ENCODE measurements at regions not wholly inside any gene's neighbourhood (a gene's known extent, or its start where the extent isn't known, plus 50 kb on each side); places are given as distances from the start of the nearest gene placed in this dataset.

DNA sequence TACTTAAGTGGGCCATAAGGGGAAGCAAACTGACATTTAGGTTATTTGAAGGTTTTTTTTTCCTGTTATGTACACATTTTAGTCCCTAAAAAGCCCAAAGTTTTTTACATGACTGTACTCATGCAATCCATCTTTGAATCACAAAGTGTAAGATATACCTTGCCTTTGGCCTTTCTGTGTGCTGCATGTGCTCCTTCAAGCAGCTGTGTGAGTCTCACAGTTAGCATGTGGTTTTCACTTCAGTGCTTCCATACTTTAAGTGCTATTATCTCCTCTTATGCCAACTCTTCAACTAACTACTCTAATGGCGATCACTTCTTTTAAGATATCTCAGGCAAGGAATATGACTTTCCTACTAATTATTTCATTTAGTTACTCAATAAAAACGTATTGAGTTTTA lies 597.1 kb upstream of the ACVR2A start:
- DNase-seq = no peak

DNA sequence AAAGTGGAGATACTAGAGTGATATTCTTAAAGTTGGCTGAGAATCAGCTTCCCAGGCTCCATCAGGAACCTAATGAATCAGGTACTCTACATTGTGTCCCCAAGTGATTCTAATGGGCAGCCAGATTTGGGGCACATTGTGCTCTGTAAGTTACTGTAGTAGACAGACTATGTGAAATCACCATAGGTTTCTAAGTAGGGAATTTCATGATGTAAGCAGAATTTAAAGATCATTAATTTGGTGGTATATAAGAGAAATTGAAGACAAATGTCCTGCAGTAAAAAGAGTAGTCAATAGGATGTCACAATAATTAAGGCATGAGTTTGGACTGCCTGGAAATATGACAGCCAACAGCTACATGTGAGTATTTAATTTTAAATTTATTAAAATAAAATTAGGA lies 602.4 kb upstream of the ACVR2A start:
- DNase-seq = no peak

DNA sequence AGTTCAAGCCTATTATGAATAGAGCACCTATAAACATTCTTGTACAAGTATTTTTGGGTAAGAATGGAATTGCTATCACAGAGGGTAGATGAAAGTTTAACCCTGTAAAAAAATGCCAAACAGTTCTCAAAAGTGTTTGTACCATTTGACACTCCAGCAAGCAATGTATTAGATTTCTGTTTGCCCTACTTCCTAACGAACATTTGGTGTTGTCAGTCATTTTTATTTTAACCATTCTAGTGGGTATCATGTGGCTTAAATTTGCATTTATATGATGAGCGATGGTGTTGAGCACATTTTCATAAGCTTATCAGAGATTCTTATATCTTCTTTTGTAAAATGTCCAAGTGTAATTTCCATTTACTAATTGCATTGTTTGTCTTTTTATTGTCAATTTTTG lies 608.2 kb upstream of the ACVR2A start:
- no peak for DNase-seq

DNA sequence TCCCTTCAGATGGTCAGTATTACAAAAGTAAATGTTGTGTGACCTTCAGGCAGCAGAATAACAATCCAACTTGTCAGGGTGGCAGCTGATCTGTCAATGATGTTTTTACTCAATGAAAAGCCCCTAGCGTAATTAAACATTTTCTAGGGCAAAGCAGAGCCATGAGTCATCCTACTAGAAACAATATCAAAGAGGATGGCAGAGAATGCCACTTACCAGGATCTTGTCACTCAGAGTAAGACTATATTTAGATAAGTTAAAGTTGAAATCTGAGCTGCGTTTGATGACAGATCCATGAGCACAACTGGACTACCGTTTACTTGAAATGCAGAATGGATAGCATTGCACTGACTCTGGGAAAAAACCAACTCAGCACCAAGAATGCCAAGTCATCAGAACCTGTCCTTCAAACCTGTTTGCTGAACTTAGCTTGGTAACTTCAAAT lies 612.6 kb upstream of the ACVR2A start:
- DNase-seq = no peak

DNA sequence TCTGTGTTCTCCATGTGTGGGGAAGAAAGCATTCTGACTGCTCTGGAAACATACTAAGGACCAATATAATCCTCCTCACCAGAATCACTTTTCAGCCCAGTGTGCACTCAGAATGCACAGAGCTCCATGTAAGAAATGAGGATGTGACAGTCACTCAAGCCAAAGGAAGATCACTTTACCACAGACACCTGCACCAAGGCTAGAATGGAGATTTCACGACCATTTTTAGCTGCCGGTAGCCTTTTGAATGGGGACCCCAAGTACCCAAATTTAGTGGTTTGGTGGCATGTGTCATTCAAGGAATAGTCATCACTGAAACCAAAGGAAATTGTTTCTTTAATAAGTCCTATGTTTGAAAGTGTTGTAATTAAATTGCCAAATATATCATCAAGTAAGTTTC lies 613.2 kb upstream of the ACVR2A start:
- no peak for DNase-seq

DNA sequence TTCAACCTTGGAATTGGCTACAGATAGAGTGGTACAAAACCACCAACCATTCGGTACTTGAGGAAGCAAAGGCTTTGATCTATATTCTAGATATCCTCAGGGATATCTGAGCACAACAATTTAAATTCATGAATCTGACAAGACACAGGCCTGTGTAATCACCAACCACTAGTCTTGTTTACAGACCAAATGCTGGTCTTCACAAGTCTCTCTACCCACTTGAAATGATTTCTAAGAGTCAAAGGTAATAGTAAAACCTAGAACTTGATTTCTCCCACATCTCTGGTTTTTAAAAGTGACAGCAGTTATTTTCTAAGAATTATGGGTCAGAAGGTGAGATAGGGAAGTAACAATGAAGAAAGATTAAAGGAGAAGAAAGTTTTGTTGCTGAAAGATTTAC lies 613.7 kb upstream of the ACVR2A start:
- no peak for DNase-seq

DNA sequence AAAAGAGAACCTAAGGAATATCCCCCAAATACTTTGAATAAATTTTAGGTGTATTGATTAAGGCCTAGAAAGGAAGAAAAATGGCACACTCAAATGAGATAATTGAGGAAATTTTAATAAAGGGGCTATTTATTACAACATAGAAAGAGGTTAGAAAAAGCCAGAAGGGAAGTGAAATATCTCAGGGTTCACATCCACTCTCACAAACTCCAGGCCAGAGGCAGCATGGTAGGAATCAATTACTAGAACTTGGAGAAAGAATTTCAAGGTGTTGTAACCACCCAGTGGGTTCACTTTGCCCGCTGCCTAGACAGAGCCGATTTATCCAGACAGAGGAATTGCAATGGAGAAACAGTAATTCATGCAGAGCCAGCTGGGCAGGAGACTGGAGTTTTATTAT lies 617.5 kb upstream of the ACVR2A start:
- DNase-seq = no peak

DNA sequence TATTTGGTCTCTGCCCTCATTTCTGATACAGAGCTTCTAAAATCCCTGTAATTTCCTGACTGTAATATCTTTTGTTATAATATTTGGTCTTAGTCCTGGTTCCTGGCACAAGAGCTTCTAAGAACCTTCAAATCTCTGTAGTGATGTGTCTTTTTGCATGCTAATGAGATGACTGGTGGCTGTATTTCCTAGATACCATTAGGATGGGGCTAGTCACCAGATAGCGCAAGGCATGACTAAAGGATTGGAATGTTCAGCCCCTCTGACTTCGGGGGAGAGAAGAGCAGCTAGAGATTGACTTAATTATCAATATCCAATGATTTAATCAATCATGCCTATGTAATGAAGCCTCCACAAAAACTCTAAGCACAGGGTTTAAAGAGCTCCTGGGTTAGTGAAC lies 620.8 kb upstream of the ACVR2A start:
- DNase-seq = no peak

DNA sequence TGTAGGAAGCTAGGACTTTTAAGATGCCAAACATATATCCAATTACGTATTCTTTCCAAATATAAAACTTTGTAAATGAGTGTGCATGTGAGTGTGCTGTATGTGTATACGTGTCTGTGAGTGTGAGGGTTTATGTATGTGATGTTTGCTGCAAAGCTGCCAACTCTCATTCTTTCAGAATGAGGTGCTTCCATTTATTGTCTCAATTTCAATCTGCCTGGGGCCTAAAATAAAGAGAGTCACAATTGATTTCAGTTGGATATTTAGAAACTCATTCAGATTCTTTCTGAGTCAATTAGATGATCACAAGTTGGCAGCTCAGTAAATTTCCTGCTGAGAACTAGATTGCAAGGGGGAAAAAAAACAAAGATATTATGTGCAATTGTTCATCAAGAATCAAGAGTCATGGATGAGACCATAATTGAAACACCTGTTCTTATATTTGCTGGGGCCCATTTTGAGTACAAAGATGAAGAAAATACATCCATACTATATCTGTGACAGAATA lies 621.2 kb upstream of the ACVR2A start:
- DNase-seq = no peak

DNA sequence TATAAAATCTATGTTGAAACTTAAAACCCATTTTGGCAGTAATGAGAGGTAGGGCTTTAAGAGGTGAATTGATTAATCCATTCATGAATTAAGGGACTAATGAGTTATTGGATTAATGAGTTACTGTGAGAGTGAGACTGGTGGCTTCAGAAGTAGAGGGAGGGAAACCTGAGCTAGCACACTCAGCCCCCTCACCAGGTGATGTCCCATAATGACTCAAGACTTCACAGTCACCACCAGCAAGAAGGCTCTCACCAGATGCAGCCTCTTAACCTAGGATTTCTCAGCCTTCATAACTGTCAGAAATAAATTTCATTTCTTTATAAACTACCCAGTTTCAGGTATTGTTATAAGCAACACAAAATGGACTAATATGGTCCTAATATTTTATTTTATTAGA lies 621.7 kb upstream of the ACVR2A start:
- DNase-seq = no peak

DNA sequence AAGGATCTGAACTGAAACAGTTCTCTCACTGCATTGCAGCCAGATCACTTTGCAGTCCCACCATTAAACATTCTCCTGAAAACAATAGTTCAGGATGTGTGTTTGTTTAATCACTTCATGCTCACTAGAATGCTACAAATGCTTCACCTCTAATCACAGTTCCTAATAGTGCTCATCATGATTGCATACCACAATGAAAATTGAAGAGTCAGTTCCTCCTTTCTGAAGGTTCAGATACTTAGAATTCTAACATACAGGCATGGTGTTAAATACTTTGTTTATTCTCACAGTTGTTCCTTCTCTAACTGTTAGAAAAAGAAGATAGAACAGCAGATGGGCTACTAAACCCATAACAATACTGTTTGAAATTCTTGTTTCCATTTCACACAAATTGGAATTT lies 622.3 kb upstream of the ACVR2A start:
- DNase-seq = no peak

DNA sequence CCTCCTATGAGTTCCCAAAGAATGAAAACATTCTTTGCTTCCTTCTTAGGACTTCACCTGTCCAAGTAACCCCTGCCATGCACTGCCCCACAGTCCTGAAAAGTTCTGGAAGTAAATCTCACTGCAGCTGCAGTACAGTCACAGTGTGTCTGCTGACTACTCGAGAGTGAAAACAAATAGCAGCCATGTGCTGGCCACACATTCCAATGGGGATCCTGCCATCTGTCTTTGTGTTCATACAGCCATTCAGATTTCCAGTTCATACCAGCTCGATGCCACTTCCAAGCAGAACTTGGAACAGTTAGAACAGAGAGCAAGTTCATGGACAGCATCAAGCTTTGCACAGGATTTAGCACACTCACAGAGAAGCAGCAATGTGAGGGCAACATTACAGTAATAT lies 629.9 kb upstream of the ACVR2A start:
- DNase-seq = no peak

DNA sequence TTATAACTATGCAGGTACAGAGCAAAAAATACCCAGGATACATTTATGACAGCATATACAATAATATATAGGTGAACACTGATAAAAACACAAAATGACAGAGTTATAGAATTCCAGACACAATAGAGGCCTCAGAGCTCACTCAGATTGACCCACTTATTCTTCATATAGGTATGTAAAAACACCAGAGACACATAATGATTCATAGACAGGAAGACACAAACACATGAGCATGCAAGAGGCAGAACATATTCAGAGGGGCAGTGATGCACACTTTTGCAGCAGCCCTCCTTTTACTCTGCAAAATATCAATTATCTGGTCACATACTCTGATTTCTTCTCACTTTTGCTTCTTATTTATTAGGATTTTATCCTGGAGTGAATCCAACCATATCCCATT lies 633.3 kb upstream of the ACVR2A start:
- DNase-seq = no peak

DNA sequence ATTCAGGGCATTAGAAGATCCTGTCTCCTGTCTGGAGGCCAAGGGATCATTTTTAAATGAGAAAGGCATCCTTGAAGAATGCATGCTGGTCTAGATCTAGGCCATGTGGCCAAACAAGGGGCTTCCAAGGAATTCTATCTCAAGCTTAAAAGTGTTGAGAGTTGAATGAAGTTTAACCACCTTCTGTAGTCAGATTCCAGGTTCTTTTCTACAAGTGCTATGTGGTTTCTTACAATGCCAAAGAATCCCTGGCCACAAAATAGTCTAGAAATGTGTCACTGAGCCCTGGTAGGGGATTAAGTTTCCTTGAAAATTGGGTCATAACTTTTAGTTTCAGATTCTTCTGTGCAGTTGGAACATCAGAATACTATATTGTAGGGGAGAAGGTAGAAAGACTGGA lies 640.7 kb upstream of the ACVR2A start:
- DNase-seq = no peak

DNA sequence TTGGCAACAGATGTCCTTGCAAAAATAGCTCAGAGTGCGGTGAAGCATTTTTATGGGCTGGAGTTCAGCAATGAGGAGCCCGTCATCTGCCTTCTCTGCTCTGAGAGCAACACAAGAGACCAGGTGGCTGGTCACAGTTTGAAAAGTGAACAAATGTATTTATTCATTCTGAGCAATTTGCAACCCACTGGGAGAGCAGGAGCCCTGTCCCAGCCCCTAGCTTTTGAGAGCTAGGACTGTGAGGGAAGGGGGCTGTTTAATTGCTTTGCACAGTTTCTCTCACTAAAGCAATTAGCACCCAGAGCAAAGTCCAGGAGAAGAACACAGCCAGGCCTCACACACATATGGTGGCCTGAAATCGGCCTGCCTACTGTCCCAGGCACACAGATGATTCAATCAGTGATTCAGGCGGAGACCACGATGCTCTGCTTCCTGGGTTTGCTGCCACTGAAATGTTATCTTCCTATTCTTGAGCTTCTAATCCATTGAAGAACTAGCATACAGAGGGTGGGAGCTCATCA lies 646.1 kb upstream of the ACVR2A start:
- no peak for DNase-seq

DNA sequence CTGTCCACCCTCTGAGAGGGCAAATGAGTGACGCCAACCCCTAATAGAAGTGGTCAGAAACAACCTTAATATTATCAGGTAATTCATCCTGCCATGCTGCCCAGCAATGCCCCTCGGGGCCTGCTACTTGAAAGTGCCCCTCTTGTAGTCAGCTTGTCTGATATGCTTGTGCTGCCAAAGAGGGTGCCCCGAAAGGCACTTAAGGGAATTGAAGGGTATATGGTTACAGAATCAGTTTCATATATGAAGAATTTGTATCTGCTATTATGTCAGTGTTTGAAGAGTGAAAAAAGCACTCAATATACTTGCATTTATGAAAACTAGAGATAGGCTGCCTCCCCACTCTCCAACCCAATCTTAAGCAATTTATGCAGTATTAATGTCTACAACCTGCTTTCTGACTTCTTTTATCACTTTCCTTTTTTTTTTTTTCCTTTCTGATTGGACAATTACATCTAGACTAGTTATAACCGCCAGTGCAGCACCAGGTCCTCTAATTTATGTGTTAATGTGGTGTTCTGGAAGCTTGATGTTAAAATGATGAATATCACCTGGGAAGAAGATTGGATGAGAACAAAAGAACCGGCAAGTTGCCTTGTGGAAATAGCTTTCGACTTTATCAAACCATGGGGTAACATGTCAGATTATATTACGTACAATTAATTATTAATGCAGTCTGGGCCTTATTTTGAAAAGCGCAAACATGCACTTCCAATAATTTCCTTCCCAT lies 646.9 kb upstream of the ACVR2A start:
- DNase-seq = no peak

DNA sequence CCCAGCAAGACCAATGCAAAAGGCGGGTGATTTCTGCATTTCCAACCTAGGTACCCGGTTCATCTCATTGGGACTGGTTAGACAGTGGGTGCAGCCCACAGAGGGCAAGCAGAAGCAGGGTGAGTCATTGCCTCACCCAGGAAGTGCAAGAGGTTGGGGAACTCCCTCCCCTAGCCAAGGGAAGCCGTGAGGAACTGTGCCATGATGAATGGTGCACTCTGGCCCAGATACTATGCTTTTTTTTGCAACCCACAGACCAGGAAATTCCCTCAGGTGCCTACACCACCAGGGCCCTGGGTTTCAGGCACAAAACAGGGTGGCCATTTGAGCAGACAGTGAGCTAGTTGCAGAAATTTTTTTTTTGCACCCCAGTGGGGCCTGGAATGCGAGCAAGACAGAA lies 662.6 kb upstream of the ACVR2A start:
- no peak for DNase-seq

DNA sequence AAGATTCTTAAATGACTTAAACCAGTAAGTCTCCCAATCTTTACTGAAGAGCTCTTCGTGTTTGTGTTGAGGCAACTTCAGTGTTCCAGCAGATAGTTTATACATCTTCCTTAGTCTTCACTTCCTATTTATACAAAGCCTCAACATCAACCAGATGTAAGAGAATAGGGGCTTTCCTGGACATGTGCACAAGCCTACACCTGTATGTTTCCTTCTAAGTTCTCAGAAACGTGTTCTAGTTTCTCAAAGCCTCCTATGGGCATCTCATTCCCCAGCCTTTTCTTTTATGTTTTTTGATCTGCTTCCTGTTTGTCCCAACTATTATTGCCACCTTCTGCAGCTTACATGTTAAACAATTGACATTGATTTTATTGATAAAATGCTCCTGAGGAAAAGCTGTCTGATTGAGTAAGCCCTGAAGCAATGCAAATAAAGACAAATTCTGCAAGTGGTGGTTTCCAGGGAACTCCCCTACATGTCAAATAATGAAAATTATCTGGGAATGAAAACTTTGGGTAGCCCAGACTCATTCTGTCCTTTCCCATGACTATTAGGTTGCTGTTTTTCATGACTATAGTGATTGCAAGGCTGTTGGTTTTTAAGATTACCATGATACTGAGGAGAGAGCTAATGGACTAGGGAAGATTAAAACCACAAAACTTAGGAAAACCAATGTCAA lies 663.3 kb upstream of the ACVR2A start:
- DNase-seq = no peak

DNA sequence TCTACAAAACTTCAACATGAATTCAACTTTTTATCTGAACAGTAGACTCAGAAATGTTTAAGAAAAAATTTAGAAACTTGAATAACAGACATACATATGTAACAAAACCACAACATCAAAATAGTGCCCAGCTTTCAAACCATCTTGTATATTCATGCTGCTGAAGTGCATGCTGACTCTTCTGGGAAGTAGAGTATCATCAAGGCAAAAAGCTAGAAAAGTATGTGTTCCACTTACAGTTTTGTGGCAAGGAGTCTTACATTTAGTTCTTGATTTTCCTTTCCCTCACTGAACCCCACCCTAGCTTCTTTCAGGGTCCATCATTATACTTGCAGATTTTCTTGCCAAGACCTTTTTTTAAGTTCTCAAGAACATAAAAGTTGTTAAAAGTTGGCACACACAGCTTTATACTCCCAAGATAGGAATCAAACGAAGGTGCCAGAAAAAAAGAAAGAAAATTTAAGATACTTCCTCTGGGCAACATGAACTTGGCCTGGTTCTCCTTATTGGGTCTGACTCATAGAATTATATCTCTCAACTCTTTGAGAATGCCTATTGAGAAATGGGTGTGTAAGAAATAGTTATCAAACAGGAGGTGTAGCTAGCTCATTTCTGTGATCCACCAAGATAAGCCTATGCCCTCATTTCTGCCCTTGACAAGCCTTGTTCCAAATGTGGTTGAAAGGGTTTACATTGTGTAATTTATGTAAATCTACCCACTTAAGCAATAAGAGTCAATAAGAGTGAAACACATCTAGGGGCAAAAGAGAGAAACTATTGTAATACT lies 667.6 kb upstream of the ACVR2A start:
- no peak for DNase-seq

DNA sequence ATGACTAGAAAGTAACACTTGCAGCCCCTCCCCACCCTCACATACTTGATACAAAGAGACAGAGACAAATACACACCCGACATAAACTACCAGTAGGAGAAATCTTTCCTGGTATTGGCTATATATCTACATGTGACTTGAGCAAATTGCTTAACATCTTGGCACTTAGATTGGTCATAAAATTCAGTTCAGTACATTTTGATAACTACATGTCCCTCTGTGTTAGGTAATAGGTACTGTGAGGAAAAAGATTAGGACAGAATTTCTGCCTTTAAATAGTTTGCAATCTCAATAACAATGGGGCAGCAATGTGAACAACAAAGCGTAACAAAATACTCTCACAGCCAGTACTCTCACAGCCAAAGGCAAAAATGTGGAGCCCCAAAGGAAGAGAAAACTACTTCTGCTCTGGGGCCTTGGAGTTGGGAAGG lies 670.0 kb upstream of the ACVR2A start:
- DNase-seq = no peak

DNA sequence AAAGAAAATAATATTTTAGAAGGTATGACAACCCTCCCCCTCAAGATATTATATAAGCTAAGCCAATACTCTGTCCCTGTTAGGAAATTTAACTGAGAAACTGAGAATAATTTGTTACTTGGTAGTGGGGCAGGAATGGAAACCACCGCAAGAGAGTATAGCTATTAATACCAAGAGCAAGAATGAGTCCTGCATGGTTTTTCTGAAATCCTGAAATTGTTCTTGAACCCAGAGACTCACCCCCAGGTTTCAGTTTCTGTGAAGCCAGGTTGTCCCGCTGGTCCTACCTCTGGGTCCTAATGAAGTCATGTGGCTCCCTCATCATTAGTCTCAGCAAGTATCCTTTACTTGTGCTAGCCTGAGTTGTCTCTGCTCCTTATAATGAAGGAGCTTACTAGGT lies 671.0 kb upstream of the ACVR2A start:
- DNase-seq = no peak

DNA sequence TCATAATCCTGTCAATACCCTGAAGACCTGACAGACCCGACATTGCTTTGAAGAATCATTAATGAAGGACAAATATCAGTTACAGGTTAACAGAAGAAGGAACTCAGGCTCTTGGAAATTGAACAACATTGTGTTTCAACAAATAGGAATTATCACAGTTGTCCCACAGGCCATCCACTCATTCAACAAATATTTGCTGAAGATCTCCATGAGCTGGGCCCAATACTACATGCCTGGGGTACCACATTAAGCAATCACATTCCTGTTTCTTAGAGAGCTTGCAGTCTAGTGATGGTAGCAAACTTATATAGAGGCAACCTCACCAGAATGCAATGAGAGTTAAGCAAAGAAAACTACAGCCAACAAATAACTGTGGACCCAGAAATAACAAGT lies 671.6 kb upstream of the ACVR2A start:
- no peak for DNase-seq

DNA sequence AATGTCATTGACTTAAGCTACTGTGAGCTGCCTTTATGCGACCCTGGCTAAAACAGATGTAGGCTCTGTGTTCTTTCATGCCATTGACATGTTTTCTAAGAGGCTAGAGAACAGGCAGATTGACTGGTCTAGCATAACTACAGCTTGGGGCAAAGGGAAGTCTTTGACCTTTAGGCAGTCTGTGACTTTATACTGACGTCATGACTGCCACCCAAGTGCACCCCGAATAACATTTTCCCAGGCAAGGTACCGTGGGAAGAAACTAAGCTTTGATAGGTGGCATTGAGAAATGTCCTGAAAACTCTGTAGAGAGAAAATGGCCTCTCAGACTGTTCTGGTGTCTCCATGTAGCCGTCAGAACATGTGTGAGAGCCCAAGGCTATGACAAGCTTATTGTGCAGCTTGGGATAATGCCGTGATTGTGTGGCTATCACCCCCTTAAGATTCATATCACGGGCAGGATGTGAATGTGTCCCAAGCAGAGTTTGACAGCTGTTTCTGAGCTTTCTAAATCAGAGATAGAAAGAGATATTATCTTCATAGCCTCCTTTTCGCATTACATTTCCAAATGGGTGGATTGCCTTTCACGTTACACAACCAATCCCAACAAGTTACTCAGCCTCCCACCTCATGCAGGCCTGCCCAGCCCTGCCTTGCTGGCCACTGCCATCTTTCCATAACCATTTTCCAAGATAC lies 672.2 kb upstream of the ACVR2A start:
- DNase-seq = no peak

All from stimulated activated naive CD4-positive, alpha-beta T cell (primary cell).